ENCODE measurements at regions not wholly inside any gene's neighbourhood (a gene's known extent, or its start where the extent isn't known, plus 50 kb on each side); places are given as distances from the start of the nearest gene placed in this dataset.
"Not testable (repeated sequence)": the region's sequence is repeated elsewhere in the genome, so short reads cannot be mapped to it uniquely, and the experiment has no call there.

GRCh38 chr7:51569581-51569980 lies 253.0 kb upstream of the COBL start:
- no peaks in the 10 kb centered on the region for H3K9me3 ChIP-seq
- DNase-seq: no peak
- no peak overlapping the region for H3K4me3 ChIP-seq
- H3K36me3 ChIP-seq: no peaks in the 10 kb centered on the region
- no peak overlapping the region for H3K27ac ChIP-seq
- H3K4me1 ChIP-seq (ENCODE audit: insufficient read depth): no peaks in the 10 kb centered on the region
- WGBS, 3 donors: 86 to 87% (median 87%) methylated on average over 3 of the region's 3 CpGs
- intact Hi-C loops (cut with DNase I): no loop called here
- TF ChIP-seq EP300 (IDR thresholded peaks at IDR 0.05): no peak
- H3K27me3 ChIP-seq: no peaks in the 10 kb centered on the region

GRCh38 chr7:51569176-51569575 lies 252.6 kb upstream of the COBL start:
- Histone ChIP-seq H3K36me3 (no peaks in the 10 kb centered on the region), H3K27ac (no peak overlapping the region), H3K4me3 (no peak overlapping the region), H3K9me3 (no peaks in the 10 kb centered on the region), H3K27me3 (no peaks in the 10 kb centered on the region), H3K4me1 (ENCODE audit: insufficient read depth) (no peaks in the 10 kb centered on the region)
- WGBS, 3 donors: 80 to 90% (median 88%) methylated on average over 5 of the region's 5 CpGs
- no peak for DNase-seq
- intact Hi-C loops (cut with DNase I): no loop called here
- TF ChIP-seq, protein P1, sequence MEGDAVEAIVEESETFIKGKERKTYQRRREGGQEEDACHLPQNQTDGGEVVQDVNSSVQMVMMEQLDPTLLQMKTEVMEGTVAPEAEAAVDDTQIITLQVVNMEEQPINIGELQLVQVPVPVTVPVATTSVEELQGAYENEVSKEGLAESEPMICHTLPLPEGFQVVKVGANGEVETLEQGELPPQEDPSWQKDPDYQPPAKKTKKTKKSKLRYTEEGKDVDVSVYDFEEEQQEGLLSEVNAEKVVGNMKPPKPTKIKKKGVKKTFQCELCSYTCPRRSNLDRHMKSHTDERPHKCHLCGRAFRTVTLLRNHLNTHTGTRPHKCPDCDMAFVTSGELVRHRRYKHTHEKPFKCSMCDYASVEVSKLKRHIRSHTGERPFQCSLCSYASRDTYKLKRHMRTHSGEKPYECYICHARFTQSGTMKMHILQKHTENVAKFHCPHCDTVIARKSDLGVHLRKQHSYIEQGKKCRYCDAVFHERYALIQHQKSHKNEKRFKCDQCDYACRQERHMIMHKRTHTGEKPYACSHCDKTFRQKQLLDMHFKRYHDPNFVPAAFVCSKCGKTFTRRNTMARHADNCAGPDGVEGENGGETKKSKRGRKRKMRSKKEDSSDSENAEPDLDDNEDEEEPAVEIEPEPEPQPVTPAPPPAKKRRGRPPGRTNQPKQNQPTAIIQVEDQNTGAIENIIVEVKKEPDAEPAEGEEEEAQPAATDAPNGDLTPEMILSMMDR (IDR thresholded peaks at IDR 0.05): no peak
- no peak for TF ChIP-seq EP300 (IDR thresholded peaks at IDR 0.05)
- no peak for TF ChIP-seq POLR2A (IDR thresholded peaks at IDR 0.05)

DNA sequence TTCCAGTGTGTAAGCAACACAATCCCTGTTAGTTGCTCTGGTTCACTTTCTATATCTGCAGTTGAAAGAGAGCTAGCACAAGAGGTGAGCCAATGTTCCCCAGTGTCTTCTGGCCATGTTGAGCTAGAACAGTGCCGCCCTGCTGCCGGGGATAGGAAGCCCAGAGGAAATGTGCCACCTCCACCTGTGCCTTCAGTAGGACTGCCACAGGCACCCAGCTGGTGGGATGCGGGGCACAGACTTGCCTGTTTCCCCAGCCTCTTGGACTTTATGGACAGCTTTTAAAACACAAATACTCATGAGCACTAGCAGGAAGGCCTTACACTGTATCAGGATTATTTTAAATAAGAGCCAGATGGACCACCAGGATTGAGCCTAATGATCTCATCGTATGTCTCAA lies 234.5 kb upstream of the COBL start:
- intact Hi-C loops (cut with DNase I): no loop called here

GRCh38 chr7:51545131-51545530 lies 228.5 kb upstream of the COBL start:
- Histone ChIP-seq H3K27me3 (no peaks in the 10 kb centered on the region), H3K9me3 (no peaks in the 10 kb centered on the region), H3K4me3 (no peak overlapping the region), H3K36me3 (no peaks in the 10 kb centered on the region), H3K27ac (no peak overlapping the region), H3K4me1 (ENCODE audit: insufficient read depth) (no peaks in the 10 kb centered on the region)
- no peak for TF ChIP-seq POLR2A (IDR thresholded peaks at IDR 0.05)
- TF ChIP-seq, protein P1 (IDR thresholded peaks at IDR 0.05): no peak
- no peak for TF ChIP-seq EP300 (IDR thresholded peaks at IDR 0.05)
- 47 to 59% (median 51%) methylated on average over 2 of the region's 2 CpGs for WGBS, 3 donors
- intact Hi-C loops (cut with DNase I): no loop called here
- no peak for DNase-seq

More for the DNA sequence above, 234.5 kb upstream of the COBL start:
- Histone ChIP-seq H3K27me3 (no peaks in the 10 kb centered on the region), H3K27ac (no peak overlapping the region), H3K4me3 (no peak overlapping the region), H3K4me1 (ENCODE audit: insufficient read depth) (no peaks in the 10 kb centered on the region), H3K9me3 (no peaks in the 10 kb centered on the region), H3K36me3 (no peaks in the 10 kb centered on the region)
- TF ChIP-seq POLR2A (IDR thresholded peaks at IDR 0.05) (no peak), EP300 (IDR thresholded peaks at IDR 0.05) (no peak)
- TF ChIP-seq, protein P1 (IDR thresholded peaks at IDR 0.05): no peak
- DNase-seq: no peak
- WGBS, 3 donors: 90 to 92% (median 92%) methylated on average over 4 of the region's 4 CpGs

- Histone ChIP-seq H3K27ac (no peak overlapping the region), H3K4me3 (no peak overlapping the region), H3K27me3 (no peaks in the 10 kb centered on the region), H3K36me3 (no peaks in the 10 kb centered on the region), H3K9me3 (no peaks in the 10 kb centered on the region), H3K4me1 (ENCODE audit: insufficient read depth) (no peaks in the 10 kb centered on the region)
- no peak for TF ChIP-seq EP300 (IDR thresholded peaks at IDR 0.05)
- TF ChIP-seq POLR2A (IDR thresholded peaks at IDR 0.05): no peak
- TF ChIP-seq, protein P1 (IDR thresholded peaks at IDR 0.05): no peak
- DNase-seq: no peak
- intact Hi-C loops (cut with DNase I): no loop called here
- WGBS, 3 donors: 72 to 83% (median 80%) methylated on average over 7 of the region's 7 CpGs
These were observed 227.4 kb upstream of the COBL start for GRCh38 chr7:51543801-51544553.

DNA sequence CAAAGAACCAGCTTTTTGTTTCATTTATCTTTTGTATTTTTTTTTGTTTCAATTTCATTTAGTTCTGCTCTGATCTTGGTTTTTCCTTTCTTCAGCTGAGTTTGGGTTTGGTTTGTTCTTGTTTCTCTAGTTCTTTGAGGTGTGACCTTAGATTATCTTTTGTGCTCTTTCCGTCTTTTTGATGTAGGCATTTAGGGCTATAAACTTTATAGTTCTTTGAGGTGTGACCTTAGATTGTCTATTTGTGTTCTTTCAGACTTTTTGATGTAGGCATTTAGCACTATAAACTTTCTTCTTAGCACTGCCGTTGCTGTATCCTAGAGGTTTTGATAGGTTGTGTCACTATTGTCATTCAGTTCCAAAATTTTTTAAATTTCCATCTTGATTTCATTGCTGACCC lies 224.3 kb upstream of the COBL start:
- H3K4me3 ChIP-seq; H3K27ac ChIP-seq; H3K27me3 ChIP-seq; DNase-seq; H3K9me3 ChIP-seq; intact Hi-C loops (cut with DNase I); H3K36me3 ChIP-seq; H3K4me1 ChIP-seq (ENCODE audit: insufficient read depth): not testable (repeated sequence)
- WGBS, 3 donors: 31 to 46% (median 34%) methylated on average over 2 of the region's 2 CpGs
